K562 (cell line): ENCODE measurements at regions not wholly inside any gene's neighbourhood (a gene's known extent, or its start where the extent isn't known, plus 50 kb on each side); places are given as distances from the start of the nearest gene placed in this dataset.

Source experiments
- ATAC-seq: fragments of 200-7000 bp; cut with Tn5 transposase; 3 replicates; pipeline ENCODE4 v1.9.1; 2020; ENCODE audit warnings: moderate library complexity
- BruUV-seq: library from RNA; stranded (reverse); fragments of 400-500 nt; replicated peaks from 2 replicates; lab custom pipeline; 2021; lab: Mats Ljungman, UMichigan
- CTCF ChIA-PET: fragments of 300-600 bp; formaldehyde crosslinking; extraction: SDS; loops from one replicate; lab custom pipeline; 2021; ENCODE audit warnings: low intra/inter-chr PET ratio; lab: Yijun Ruan, JAX
- POLR2A ChIA-PET: fragments of 300-600, 350-650 bp; sonication (Branson Sonifier 250); formaldehyde crosslinking; extraction: SDS; loops from one replicate; lab custom pipeline; 2021; ENCODE audit warnings: antibody characterized with exemption, inconsistent platforms; lab: Yijun Ruan, JAX
- DNase-seq, 4 experiments: peaks; one replicate each; pipeline versions ENCODE4 v3.0.0 to v3.0.0-alpha.2; 2011 to 2018; ENCODE audit warnings: low spot score in 3 of 4, mixed read lengths in 3 of 4; ENCODE audit errors: extremely low read depth in 1 of 4
- FAIRE-seq: peaks from 2 replicates; lab custom pipeline; 2011; peaks lifted over from hg19 to GRCh38; lab: Jason Lieb, UNC
- H2AFZ ChIP-seq: 2 replicates; pipeline ENCODE4 v1.6.0; 2011; ENCODE audit warnings: low read depth, low read length, control low read depth, inconsistent platforms
- H3K27ac ChIP-seq: fragments of 200-600 bp; 3 replicates; pipeline ENCODE4 v1.8.0; 2011; ENCODE audit warnings: low read depth, mild to moderate bottlenecking, control low read depth, inconsistent platforms, low read length, moderate library complexity, mixed read lengths; ENCODE audit errors: extremely low read depth
- H3K27me3 ChIP-seq, 2 experiments: fragments of 300-600 bp in 1 of 2; 2 replicates in 1 of 2; 3 replicates in 1 of 2; pipeline versions ENCODE4 v1.6.0 to v1.8.0; 2011; ENCODE audit warnings: inconsistent platforms in 2 of 2, low read length in 2 of 2, mild to moderate bottlenecking in 1 of 2, mixed read lengths in 1 of 2, moderate library complexity in 1 of 2; ENCODE audit not compliant: control insufficient read depth in 2 of 2, insufficient read depth in 2 of 2
- H3K36me3 ChIP-seq: fragments of 300-600 bp; 3 replicates; pipeline ENCODE4 v1.8.0; 2011; ENCODE audit warnings: mild to moderate bottlenecking, low read length, inconsistent platforms; ENCODE audit not compliant: control insufficient read depth, insufficient read depth
- H3K4me1 ChIP-seq, 2 experiments: fragments of 200-600 bp in 1 of 2; replicated peaks in 1 of 2; 2 replicates in 1 of 2; 3 replicates in 1 of 2; pipeline versions ENCODE4 v1.5.1 to v1.8.0; 2011; ENCODE audit warnings: inconsistent platforms in 2 of 2, low read length in 2 of 2, mild to moderate bottlenecking in 1 of 2, mixed read lengths in 1 of 2, moderate library complexity in 1 of 2; ENCODE audit not compliant: control insufficient read depth in 2 of 2, insufficient read depth in 2 of 2
- H3K4me2 ChIP-seq: 2 replicates; pipeline ENCODE4 v1.6.1; 2011; ENCODE audit warnings: low read length, control low read depth, inconsistent platforms, mixed read lengths; ENCODE audit not compliant: insufficient read depth
- H3K4me3 ChIP-seq: fragments of 200-600 bp; sonication (generic), shearing (Covaris generic); 2 replicates; pipeline ENCODE4 v1.5.1; 2016; ENCODE audit warnings: control low read depth, inconsistent platforms
- H3K79me2 ChIP-seq: fragments of 200-600 bp; 3 replicates; pipeline ENCODE4 v1.8.0; 2011; ENCODE audit warnings: low read length, inconsistent platforms; ENCODE audit not compliant: control insufficient read depth, insufficient read depth
- H3K9ac ChIP-seq, 2 experiments: 2 replicates each; pipeline versions ENCODE4 v1.6.0 to v1.6.1; 2011; ENCODE audit warnings: low read depth in 2 of 2, low read length in 2 of 2, control low read depth in 1 of 2, inconsistent platforms in 1 of 2, mild to moderate bottlenecking in 1 of 2, mixed read lengths in 1 of 2; ENCODE audit not compliant: insufficient read depth in 1 of 2
- H3K9me1 ChIP-seq: one replicate; pipeline ENCODE4 v1.6.0; 2011; ENCODE audit warnings: inconsistent platforms, mild to moderate bottlenecking, low read length, moderate library complexity; ENCODE audit not compliant: control insufficient read depth, insufficient read depth
- H3K9me3 ChIP-seq: replicated peaks from 2 replicates; pipeline ENCODE4 v1.5.1; 2011; ENCODE audit warnings: low read depth, low read length, inconsistent platforms; ENCODE audit not compliant: control insufficient read depth, insufficient read depth
- H4K20me1 ChIP-seq: replicated peaks from 2 replicates; pipeline ENCODE4 v1.6.1; 2011; ENCODE audit warnings: low read length, inconsistent platforms, mixed read lengths; ENCODE audit not compliant: control insufficient read depth, insufficient read depth
- ADNP ChIP-seq: fragments of 200-800 bp; sonication (Bioruptor generic); IDR thresholded peaks from 2 replicates; pipeline ENCODE4 v1.6.1; 2016; ENCODE audit warnings: missing genetic modification characterization, missing compliant biosample characterization
- CHD1 ChIP-seq: fragments of 200-600 bp; sonication (generic); IDR thresholded peaks from one replicate; pipeline ENCODE4 v1.6.1; 2012; ENCODE audit warnings: mild to moderate bottlenecking, moderate library complexity, low read length, inconsistent platforms
- HMG20B ChIP-seq: fragments of 250-450 bp; sonication (Bioruptor Pico); IDR thresholded peaks from 2 replicates; pipeline ENCODE4 v1.5.0; 2021; ENCODE audit warnings: mild to moderate bottlenecking
- OTX1 ChIP-seq: fragments of 450-650 bp; formaldehyde crosslinking; IDR thresholded peaks from 2 replicates; pipeline ENCODE4 v1.4.0; 2022; ENCODE audit warnings: mild to moderate bottlenecking
- RBM22 ChIP-seq: fragments of 200-400 bp; formaldehyde crosslinking; IDR thresholded peaks from 2 replicates; pipeline ENCODE4 v1.6.1; 2018; ENCODE audit warnings: low read length, low read depth; ENCODE audit not compliant: poor library complexity, severe bottlenecking
- SIN3A ChIP-seq, 2 experiments: fragments of 150-350 bp in 1 of 2; IDR thresholded peaks; 2 replicates each; pipeline ENCODE4 v1.6.1; 2011 to 2016; ENCODE audit warnings: borderline replicate concordance in 2 of 2, low read depth in 2 of 2, low read length in 2 of 2, mild to moderate bottlenecking in 2 of 2, moderate library complexity in 2 of 2; ENCODE audit not compliant: control insufficient read depth in 1 of 2
- STAT5A ChIP-seq: IDR thresholded peaks from 2 replicates; pipeline ENCODE4 v1.6.1; 2012; ENCODE audit warnings: low read length, inconsistent platforms, borderline replicate concordance
- TBL1XR1 ChIP-seq, 2 experiments: IDR thresholded peaks; 2 replicates each; pipeline ENCODE4 v1.6.1; 2012; ENCODE audit warnings: improper control_type of control experiment in 2 of 2, low read length in 2 of 2, mild to moderate bottlenecking in 1 of 2
- TFAM ChIP-seq: fragments of 250-450 bp; sonication (Bioruptor Pico); conservative IDR thresholded peaks from 2 replicates; pipeline ENCODE4 v1.5.0; 2021; ENCODE audit warnings: mild to moderate bottlenecking, moderate library complexity
- ZNF41 ChIP-seq: fragments of 250-450 bp; sonication (Bioruptor Pico); conservative IDR thresholded peaks from 2 replicates; pipeline ENCODE4 v1.4.0; 2020; ENCODE audit warnings: mild to moderate bottlenecking
- ZNF780A ChIP-seq: fragments of 250-450 bp; sonication (Bioruptor Pico); IDR thresholded peaks from 2 replicates; pipeline ENCODE4 v1.5.0; 2021; ENCODE audit warnings: mild to moderate bottlenecking
- WGBS: fragments of 100-300 bp; shearing (Covaris generic); methylation state at CpG from one replicate; pipeline ENCODE4 v1.1.6; 2016; ENCODE audit warnings: low coverage, mixed read lengths; ENCODE audit not compliant: insufficient coverage; ENCODE audit errors: missing lambda C conversion rate; 5-methylcytosine and 5-hydroxymethylcytosine counted together
- in situ Hi-C: fragments of 300-500 bp; cut with MboI; formaldehyde crosslinking; loops from 4 replicates; pipeline ENCODE4 v1.15.0; 2018; ENCODE audit warnings: inconsistent platforms, mixed read lengths
- intact Hi-C: fragments of 100-400 bp; cut with micrococcal nuclease; formaldehyde crosslinking; loops from 2 replicates; pipeline ENCODE4 v1.14.2; 2022
- TF ChIP-seq, protein P1 (sequence below): sonication (generic); formaldehyde crosslinking; IDR thresholded peaks from 2 replicates; pipeline ENCODE4 v1.9.0; 2022; ENCODE audit warnings: mild to moderate bottlenecking, missing genetic modification reagents
- TF ChIP-seq, protein P2 (sequence below): fragments of 250-450 bp; sonication (Bioruptor Pico); IDR thresholded peaks from 2 replicates; pipeline ENCODE4 v1.8.0; 2021; ENCODE audit warnings: moderate library complexity, mild to moderate bottlenecking, inconsistent platforms
- TF ChIP-seq, protein P3 (sequence below): sonication (generic); formaldehyde crosslinking; IDR thresholded peaks from 2 replicates; pipeline ENCODE4 v1.8.1; 2023; ENCODE audit warnings: mild to moderate bottlenecking, missing genetic modification reagents, moderate library complexity

DNA sequence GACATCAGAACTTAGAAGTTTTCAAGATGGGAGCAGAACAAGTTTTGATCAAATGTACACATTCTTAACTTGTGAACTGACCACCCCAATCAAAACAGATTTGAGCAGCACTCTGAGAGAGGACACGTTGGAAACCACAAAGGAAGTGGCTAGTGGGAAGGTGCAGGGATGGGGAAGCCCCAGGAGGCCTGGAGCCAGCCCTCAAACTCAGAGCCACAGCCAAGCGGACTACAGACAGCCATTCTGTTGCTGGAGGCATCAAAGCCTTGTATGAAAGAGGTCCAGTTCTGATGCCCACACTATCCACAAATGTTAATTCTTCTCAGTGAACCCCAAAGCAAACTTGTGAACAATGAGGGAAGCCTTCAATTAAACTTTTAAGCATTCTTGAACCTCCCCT is 143.6 kb upstream of the RAB4A start:
- no TSS peak for BruUV-seq
- Histone ChIP-seq H3K27me3 (peaks cover 18 to 51% of the 10 kb centered on the region in 2 experiments), H3K4me3 (no peak overlapping the region), H3K9ac (no peak overlapping the region)
- TF ChIP-seq, protein P1, sequence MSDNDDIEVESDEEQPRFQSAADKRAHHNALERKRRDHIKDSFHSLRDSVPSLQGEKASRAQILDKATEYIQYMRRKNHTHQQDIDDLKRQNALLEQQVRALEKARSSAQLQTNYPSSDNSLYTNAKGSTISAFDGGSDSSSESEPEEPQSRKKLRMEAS: no peak
- TF ChIP-seq ADNP: no peak
- no peak for TF ChIP-seq STAT5A
- TF ChIP-seq RBM22: no peak
- TF ChIP-seq CHD1: no peak
- TF ChIP-seq, protein P2, sequence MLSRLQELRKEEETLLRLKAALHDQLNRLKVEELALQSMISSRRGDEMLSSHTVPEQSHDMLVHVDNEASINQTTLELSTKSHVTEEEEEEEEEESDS (CRISPR knock-in tag): no peak
- no peak for TF ChIP-seq HMG20B
- TF ChIP-seq ZNF41: no peak
- TF ChIP-seq OTX1 (CRISPR knock-in tag): no peak
- TF ChIP-seq SIN3A (IDR thresholded peaks at IDR 0.05; ENCODE audit: borderline replicate concordance in 2 of 2, control insufficient read depth in 1 of 2, low read depth in 2 of 2, low read length in 2 of 2): no peak
- TF ChIP-seq ZNF780A: no peak
- no peak for TF ChIP-seq TFAM (CRISPR knock-in tag)
- TF ChIP-seq, protein P3, sequence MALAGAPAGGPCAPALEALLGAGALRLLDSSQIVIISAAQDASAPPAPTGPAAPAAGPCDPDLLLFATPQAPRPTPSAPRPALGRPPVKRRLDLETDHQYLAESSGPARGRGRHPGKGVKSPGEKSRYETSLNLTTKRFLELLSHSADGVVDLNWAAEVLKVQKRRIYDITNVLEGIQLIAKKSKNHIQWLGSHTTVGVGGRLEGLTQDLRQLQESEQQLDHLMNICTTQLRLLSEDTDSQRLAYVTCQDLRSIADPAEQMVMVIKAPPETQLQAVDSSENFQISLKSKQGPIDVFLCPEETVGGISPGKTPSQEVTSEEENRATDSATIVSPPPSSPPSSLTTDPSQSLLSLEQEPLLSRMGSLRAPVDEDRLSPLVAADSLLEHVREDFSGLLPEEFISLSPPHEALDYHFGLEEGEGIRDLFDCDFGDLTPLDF: no peak
- TF ChIP-seq TBL1XR1 (IDR thresholded peaks at IDR 0.05; ENCODE audit: low read length in 2 of 2): no peak
- TF ChIP-seq, all 486 proteins: peak for 0
- Histone ChIP-seq H3K79me2 (no peaks in the 10 kb centered on the region), H3K27ac (no peak overlapping the region), H3K4me2 (no peak overlapping the region), H4K20me1 (no peaks in the 10 kb centered on the region), H2AFZ (no peak overlapping the region), H3K36me3 (no peaks in the 10 kb centered on the region), H3K9me3 (no peaks in the 10 kb centered on the region), H3K9me1 (no peaks in the 10 kb centered on the region), H3K4me1 (no peaks in the 10 kb centered on the region)
- WGBS: 0% methylated on average over 2 of the region's 2 CpGs
- CTCF ChIA-PET: no interaction called here
- intact Hi-C loops (loop anchor here (5.0 kb wide), 1 partner anchor 100 kb away; no protein-coding TSS in a partner anchor), in situ Hi-C loops (no loop called here)
- POLR2A ChIA-PET: interaction anchor here (0.8 kb wide), 1 partner anchor 696 kb away, joined by 4 read pairs; no protein-coding TSS in a partner anchor
- FAIRE-seq: no peak
- DNase-seq: no peak
- no peak; the same call in 2 of the 3 replicates for ATAC-seq
